ENCODE measurements at regions not wholly inside any gene's neighbourhood (a gene's known extent, or its start where the extent isn't known, plus 50 kb on each side); places are given as distances from the start of the nearest gene placed in this dataset.

GRCh38 chr5:158482125-158482524, 617.6 kb downstream of the EBF1 start:
- DNase-seq (ENCODE audit: low read depth) = no peak

DNA sequence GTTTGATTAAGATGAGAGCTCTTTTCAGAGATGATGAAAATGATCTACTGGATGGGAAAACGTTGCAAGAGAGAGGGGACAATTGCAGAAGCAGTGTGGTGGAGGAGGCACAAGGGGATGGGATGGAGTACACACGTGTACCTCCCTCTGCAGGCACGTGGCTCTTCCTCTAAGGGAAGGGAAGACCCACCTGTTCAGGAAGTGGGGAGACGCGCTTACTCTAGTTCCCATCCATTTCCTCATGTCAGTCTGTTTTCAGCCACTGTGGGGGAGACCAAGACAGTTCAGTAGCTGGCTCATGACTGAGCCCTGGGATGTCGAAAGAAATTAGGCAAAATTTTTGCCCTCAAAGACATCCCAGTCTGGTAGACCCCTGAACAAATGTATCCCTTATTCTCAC, 619.2 kb upstream of the CLINT1 start:
- DNase-seq (ENCODE audit: low read depth) = no peak

DNA sequence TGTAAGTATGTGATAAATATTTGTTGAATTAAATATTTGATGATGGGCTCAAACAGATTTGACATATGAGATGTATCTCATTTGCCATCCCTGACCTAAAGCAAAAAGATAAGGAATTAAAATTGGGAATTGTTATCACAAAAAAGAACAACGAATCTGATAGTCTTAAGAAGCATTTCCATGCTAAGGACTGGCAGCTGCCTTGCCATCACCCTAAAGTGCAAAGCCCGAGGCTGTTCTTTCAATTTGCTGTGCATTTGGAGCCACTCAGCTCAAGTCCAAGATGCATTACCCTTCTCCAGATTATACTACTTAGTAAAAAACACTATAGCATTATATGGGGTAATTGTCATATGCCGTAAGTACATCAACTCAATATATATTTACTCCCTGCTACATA, 618.3 kb upstream of the CLINT1 start:
- no peak for DNase-seq (ENCODE audit: low read depth)

- DNase-seq (ENCODE audit: low read depth) = no peak
Measured at GRCh38 chr5:158473016-158473635, 614.2 kb upstream of the CLINT1 start.

- no peak for DNase-seq (ENCODE audit: low read depth)
Measured at GRCh38 chr5:158471535-158471924, 612.6 kb upstream of the CLINT1 start.

GRCh38 chr5:158470764-158471534, 612.0 kb upstream of the CLINT1 start:
- no peak for DNase-seq (ENCODE audit: low read depth)

DNA sequence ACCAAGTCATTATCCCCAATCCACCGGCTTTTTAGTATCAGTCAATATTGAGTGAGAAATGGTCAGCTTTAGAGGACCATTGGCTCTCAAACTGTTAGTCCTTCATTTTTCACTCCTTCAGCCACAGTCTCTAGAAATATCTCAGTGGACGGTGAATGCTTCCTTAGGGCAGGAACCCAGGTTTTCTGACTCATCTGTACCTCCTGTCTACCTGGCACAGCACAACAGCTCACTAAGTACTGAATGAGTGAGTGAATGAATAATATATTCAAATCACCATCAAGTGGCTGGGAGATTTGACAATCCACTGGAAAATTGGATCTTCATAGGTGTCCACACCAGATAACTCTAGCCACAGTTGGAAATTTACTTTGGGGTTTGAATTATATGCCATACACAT, 609.5 kb upstream of the CLINT1 start:
- no peak for DNase-seq (ENCODE audit: low read depth)

- DNase-seq (ENCODE audit: low read depth) = no peak
Measured at GRCh38 chr5:158466191-158466590, 607.2 kb upstream of the CLINT1 start.

- no peak for DNase-seq (ENCODE audit: low read depth)
Measured at GRCh38 chr5:158465086-158465972, 606.4 kb upstream of the CLINT1 start.

DNA sequence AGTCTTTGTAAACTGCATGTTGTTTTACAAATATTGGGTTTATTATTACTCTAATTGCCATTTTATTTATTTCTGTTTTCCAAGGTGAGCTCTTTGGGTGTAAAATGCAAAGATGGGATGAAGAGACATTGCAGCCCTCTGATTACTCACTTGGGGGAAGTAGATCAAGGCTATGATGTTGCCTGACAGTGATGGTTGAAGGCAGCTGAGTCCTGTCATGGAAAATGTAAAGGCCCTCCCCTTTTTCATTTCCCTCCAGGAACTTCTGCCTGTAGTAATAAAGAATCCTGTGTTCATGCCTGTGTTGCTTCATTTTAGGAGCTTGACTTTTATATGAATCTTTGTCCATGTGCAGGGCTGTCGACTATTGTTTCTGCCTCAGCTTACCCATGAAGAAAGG, 605.4 kb upstream of the CLINT1 start:
- DNase-seq (ENCODE audit: low read depth) = no peak

DNA sequence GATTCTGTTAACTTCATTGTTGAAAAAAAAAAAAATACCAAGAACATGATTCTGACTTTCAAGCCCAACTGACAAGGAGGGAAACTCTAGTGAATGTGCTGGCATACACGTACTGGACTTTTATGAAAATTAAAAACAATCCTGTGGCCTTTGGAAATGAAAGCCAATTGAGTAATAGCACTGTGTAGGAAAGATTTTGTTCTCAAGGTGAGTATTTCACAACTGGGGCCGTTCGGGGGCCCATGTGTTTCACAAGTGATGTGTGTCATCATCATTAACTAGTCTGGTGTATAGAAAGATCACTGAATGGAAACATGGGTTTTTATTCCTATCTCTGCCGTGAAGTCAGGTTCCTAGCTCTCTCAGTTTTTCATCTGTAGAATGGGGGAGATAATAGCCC, 605.0 kb upstream of the CLINT1 start:
- no peak for DNase-seq (ENCODE audit: low read depth)

DNA sequence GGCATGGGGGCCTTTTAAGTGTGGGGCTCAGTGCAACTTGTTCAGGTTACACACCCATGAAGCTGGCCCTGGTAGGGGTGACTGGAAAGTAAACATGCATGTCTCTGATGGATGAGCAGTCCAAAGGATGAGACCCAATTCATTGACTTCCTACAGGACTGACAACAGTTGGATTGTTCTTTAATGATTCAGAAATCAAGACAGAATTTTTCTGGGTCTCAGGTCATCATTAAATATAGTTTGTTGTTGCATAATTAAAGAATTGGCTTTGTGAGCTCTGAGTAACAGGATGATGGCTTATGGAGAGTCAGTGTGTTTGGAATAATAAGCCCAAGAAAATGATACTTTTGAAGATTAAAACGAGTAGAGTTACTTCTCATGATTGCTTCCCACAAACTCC, 604.2 kb upstream of the CLINT1 start:
- DNase-seq (ENCODE audit: low read depth) = no peak

DNA sequence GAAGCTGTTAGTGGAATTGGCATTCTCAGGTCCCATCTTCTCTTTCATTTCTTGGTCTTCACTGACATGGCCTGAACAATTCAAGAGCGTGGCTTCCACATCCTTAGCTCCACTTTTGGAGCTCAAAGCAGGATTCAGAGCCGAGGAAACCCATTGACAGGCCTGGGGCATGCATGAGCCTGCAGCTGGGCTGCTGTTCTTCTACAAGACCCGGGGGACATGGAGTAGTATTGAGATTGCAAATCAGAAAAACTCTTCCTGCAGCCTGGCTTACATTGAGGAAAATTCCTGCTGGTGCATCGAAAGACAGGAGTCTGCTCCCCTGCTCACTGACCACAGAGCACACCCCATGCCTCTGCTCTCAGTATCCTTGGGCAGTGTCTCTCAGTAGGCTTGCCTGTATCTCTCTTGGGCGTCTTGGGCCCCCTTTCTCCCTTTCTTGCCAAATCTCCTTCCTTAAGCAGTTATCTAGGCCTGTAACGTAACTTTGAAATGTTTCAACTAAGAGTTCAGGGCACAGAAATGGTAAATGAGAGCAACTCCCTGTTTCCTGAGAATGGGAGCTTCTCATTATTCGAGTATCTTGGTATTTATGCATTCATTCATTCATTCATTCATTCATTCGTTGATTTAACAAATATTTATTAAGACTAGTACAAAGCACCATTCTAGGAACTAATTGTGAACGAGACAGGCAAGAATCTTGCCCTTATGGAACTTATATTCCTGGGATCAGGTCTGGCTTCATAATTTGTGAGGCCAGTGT, 603.6 kb upstream of the CLINT1 start:
- no peak for DNase-seq (ENCODE audit: low read depth)

- DNase-seq (ENCODE audit: low read depth) = no peak
Measured at GRCh38 chr5:158461240-158461854, 602.4 kb upstream of the CLINT1 start.

DNA sequence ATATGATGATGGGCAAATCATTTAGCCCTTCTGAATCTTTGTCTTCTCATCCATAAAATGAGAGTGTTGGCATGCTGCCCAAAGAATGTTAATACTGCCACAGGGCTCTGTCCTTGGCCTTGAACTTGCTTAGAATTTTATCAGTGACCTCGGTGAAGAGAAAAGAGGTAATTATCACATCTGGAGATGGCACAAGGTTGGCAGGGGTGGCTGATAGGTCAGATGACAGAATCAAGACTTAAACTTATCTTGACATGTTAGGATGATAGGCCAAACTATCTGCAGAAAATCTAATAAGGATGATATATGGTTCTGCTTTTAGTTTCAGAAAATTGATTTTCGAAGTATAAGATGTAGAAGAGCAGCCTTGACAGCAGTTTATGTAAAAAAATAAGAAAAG, 599.1 kb upstream of the CLINT1 start:
- DNase-seq (ENCODE audit: low read depth) = no peak

DNA sequence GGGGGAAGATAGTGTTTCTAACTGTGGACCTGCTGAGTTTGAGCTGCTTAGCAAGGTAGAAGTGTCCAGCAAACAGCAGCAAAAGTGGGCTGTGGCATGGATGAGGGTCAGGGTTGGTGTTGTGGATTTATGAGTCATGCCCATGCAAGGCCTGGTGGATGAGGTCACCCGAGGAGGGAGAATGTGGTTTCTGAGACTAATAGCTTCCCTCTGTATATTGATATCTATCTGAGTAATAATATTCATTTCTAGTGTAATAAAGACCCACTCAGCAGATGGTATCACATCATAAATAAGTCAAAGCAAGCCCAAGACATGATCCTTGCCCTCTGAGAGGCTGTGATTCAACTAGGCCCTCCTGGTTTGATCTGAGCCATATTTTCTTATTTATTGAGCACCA, 597.8 kb upstream of the CLINT1 start:
- no peak for DNase-seq (ENCODE audit: low read depth)

- DNase-seq (ENCODE audit: low read depth) = no peak
Measured at GRCh38 chr5:158456241-158456640, 597.3 kb upstream of the CLINT1 start.

DNA sequence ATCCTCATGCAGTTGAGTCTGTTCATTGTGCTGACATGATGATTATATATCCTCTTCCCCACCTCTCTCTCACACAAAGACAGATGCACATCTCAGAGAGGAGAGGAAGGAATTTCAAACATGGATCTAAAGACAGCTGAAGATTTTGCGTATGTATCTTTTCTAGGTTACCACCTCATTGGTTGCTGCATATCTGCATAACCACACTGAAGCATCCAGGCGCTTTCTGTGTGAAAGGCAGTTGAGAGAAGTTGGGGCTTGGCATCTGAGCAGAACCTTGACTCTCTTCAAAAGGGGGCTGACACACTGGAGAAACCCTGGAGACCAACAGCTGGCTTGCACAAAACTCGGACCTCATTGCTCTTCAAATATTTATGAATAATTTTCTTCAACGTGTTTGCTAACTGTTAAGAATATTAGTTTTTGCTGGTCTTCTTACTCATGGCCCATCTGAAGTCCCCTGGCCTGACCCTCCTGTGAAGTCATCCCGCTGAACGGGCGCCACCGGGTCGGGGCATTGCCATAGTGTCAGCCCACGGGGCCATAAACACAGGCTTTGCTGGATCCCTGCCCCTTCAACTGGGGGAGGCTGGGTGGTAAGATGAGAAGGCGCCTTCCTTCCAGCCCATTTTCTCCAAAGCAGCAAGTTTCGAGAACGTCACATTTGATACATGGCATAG, 593.2 kb upstream of the CLINT1 start:
- DNase-seq (ENCODE audit: low read depth) = no peak

GRCh38 chr5:158451203-158451992, 592.5 kb upstream of the CLINT1 start:
- DNase-seq (ENCODE audit: low read depth) = no peak

- DNase-seq (ENCODE audit: low read depth) = no peak
Measured at GRCh38 chr5:158450751-158451171, 591.8 kb upstream of the CLINT1 start.

Data from stimulated activated CD8-positive, alpha-beta memory T cell treated with anti-CD3 and anti-CD28 coated beads, Interleukin-12 subunit alpha, Interleukin-12 subunit beta, amount 100 ng/mL, for 1 hour (primary cell).